NCI-H510A (cell line): ENCODE measurements at regions not wholly inside any gene's neighbourhood (a gene's known extent, or its start where the extent isn't known, plus 50 kb on each side); places are given as distances from the start of the nearest gene placed in this dataset.
"Not testable (repeated sequence)": the region's sequence is repeated elsewhere in the genome, so short reads cannot be mapped to it uniquely, and the experiment has no call there.

ENCODE experiments used
- DNase-seq: peaks from one replicate; lab custom pipeline; 2025; lab: John Stamatoyannopoulos, UW

DNA sequence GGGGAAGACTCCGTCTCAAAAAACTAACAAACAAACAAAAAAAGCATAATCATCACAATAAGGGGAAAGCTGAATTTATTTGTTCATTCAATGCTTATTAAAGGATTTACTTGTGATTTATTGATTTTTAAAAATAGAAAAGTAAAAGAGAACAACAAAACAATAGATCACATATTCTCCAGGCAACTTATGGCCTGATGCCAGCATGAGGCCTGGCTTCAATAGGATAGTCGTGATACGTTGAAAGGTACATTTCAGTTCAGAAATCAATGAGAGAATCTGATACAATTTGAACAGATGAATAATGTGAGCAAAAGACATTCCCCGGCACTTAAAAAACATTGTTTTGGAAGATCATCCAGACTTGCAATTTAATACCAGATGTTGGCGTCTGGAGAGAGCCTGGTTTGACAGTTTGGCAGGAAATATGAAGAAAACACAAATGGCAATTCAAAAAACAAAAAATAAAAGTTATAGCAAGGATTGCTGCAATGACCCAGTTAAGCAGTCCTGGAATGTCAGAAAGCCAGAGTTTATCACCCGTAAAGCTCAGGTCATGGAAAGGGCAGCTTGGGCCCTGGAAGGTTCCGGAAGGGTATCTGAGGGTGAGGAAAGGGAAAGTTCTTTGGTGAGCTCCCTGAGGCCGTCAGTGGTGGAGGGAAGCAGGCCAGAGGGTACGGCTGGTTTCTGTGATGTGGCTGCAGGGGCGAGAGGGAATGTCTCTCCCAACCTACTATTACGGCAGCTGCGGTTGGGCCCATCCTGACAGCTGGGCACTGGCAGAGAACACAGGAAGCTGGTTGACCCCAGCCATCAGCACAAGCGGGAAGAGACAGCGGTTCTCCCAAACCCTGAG is 230.2 kb upstream of the HES1 start:
- no peak for DNase-seq

DNA sequence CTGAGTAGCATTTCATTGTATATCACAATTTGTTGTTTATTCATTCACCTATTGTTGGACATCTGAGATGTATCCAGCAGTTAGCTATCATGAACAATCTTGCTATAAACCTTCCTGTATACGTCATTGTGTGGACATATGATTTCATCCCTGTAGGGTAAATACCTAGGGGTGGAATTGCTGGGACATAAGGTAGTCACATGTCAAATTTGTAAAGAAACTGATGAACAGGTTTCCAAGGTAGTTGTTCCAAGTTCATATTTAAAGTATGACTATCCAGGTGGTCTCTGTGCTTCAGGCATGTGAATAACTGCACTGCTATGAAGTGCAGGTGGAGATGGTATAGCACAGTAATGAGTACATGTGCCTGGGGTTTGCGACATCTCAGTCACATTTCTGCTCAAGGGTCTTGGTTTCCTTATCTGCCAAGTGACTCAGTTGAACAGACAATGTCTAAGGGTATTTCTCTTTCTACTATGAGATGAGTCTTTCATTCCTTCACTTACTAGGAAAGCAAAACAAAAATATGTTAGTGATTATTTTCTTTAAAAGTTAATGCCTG is 229.0 kb upstream of the HES1 start:
- no peak for DNase-seq

DNA sequence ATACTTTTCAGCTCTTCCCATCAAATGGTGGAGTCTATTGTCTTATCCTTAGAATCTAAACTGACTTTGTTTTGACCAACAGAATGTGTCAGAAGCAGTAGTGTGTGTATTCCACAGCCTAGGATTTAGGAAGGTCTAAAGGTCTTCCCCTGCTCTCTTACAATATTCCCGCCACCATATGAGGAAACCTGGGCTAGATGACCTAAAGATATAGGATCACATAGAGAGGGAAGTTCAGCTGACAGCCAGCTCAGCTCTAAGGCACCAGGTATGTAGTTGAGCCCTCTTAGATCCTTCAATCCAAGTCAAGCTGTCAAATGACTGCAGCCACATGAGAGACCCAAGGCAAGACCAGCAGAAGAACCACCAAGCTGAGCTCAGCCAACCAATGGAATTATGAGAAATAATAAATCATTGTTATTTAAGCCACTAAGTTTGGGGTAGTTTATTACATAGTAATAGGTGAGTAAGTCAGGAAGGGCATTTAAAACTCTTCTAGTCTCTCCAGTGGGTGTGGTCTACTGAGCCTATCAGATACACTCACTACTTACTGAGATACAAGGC is 227.7 kb upstream of the HES1 start:
- no peak for DNase-seq

DNA sequence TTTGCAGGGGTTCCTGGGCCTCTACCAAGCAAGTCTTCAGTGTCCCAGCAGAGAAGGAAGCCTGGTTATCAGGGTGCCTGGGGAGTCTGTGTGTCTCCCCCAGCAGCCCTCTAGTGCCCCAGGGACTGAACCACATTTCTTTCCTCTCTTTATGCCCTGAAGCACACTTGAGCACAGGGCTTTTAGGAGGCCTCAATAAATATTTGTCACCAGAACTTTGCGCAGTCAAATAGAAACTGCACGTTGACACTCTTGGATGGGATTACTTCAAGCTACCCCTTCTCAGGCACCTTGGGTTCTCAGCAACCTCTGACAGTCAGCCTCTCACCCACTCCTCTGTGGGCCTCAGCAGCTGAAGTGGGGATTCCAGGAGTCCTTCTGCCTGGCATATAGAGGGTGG is 226.6 kb upstream of the HES1 start:
- DNase-seq: no peak

DNA sequence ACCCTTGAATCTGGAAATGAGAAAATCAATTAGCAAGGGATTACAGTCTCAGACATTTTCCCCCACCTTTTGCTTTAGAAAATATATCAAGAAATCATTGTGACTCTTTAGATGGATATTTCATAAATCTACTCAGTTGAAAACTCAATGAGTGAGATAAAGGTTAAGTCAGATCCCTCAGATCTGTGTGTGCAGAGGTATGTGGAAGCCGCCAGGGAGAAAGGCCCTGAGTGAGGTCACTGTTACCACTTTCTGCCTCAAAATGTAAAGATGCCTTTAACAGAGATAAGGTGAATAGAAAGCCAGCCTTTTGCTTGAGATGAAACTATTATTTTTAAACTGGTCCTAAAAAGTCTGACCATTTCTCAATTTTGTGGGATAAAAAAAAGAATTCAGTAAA is 225.6 kb upstream of the HES1 start:
- no peak for DNase-seq

DNA sequence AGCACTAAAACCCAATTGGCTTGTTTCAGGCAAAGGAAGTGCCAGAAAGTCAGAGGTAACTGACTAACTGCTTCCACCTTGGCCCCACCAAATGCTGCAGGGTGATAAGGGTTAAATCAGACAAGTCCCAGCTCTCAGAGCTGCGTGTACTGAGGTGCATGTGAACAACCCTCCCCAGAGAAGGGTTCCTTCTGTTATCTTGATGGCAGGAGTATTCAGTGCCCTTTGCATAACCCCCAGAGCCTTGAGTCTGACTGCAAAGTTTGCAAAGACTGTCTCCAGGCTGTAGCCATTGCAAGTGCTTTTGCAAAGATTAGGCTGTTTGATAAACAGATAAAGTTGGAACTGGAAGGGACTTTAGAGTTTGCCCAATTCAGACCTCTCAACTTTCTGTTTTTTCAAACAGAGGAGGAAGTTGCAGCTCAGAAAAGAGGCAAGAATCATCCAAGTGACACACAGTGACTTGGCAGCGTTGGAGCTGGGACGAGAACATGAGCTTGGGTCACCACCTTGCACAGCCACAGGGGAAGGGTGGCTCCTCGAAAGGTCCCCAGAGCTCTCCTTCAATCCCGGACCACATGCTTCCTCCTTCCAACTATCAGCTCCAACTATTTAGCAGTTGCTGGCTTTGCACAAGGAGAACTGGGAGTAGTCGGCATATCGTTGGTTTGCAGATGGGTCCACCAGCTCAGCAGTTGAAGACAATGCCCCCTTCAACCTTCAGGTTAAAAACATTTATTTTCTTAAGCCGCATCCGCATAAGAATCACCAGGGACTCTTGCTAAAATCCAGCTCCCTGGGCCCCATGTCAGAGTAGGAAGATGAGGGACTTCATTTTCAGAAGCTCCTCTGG is 224.8 kb upstream of the HES1 start:
- no peak for DNase-seq

DNA sequence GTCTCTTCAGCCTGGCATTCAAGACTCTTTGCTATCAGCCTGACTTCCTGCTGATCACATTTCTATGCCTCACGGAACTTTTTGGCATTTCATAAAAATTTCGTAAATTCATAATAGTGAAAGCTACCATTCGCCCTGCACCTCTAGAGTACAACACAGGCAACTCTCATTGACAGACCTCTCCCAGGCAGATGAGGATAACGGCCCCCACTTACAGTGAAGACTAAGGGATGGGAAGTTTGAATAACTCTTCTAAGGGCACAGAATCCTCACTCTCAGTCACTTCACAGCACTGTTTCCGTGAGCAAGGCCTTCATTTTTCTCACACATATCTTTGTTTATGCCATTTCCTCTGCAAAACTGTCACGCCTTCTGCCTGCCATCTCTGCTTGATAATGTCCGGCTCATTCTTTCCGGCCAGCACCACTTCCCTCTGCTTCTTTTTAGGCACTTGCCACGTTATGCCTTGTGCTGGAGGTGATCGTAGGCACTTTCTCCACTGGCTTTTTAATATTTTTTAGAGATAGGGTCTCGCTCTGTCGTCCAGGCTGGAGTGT is 224.1 kb upstream of the HES1 start:
- DNase-seq: no peak

DNA sequence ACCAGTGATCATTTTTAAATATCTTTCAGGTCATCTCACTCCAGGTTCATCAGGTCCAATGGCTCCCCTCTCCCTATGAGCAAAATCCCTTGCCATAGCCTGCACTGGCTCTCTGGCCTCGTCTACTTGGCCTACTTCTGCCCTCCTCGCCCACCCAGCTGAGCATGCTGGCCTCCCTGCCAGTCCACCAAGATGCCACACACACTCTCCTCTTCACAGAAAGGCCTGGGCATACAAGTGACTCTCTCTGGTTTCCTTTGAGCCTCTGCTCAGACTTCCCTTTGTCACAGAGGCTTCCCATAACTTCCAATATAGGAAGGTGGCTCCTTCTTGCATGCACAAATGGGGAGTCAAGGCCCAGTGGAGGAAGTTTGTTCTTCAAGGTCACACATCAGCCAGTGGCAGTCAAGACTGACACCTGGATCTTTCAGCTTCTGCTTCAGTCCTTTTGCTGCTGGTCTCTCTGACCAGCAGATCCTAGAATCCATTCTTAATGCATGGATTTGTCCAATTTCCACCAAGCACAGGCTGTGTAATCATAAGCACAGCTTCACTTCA is 223.2 kb upstream of the HES1 start:
- no peak for DNase-seq

DNA sequence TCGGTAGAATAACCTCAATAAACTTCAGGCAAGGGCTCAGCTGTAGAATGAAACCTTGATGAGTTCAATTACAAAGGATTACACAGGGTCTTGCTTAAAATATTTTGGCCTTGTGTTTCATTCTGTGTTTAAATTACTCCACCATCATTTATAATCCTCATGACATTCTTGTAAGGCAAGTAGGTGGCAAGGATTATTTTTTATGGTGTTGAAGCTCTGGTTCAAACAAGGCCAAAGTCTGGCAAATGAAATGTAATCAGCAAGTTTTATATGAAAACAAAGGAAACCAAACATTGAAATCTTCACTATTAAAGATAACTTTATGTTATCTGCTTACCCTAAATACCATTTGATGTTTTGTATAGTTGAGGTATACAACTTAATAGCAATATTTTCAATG is 221.3 kb upstream of the HES1 start:
- no peak for DNase-seq

DNA sequence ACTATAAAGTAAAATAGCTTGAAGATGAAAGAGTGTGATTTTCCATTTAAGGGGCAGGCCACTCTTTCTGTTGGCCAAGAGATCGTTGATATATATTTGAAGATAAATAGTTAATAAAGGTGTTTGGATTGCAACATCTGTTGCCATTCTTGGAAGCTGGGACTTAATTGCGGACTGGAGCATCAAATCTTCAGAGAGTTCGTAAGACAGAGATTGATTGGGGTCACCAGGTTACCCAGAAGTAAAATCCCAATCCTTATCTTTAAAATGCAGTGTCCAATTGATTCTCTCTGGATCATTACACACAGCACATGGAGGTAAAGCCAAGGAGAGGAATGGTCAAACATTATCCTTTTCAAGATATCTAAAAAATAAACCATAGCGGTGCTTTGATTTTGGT is 220.8 kb upstream of the HES1 start:
- no peak for DNase-seq

DNA sequence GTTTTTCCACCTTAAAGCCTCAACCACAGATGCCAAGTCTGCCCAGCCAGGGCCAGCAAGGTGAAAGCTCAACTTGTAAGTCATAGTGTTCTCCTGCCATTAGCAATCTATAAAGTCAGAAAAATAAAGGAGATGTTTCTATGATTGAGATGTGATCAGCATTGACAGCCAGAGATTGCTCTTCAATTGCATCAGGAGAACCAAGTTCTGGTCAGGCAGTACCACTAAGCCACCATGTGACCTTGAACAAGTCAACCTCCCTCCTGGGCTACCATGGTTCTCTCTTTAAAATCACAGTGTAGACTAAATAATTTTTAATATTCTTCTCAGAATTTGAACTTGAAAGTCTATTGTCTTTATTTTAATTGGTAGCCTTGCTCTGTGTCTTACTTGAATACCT is 220.3 kb upstream of the HES1 start:
- no peak for DNase-seq

DNA sequence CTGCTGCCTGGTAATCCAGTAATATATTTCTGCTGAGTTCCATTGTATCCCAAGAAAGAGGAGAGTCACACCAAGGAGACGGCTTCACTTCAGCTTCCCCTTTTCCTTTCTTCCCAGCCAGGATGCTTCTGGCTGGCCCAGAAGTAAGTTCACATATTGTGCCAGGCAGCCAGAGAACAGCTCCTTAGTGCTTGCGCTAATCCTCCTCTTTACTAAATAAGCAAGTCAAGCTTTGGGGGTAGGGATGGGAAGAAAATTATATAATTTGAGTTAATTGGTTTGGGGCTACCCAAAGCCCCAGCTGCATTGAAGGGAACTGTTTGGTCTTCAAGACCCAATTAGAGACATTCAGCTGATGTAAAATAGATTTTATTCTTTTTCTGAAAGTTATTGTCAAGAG is 218.8 kb upstream of the HES1 start:
- DNase-seq: no peak

DNA sequence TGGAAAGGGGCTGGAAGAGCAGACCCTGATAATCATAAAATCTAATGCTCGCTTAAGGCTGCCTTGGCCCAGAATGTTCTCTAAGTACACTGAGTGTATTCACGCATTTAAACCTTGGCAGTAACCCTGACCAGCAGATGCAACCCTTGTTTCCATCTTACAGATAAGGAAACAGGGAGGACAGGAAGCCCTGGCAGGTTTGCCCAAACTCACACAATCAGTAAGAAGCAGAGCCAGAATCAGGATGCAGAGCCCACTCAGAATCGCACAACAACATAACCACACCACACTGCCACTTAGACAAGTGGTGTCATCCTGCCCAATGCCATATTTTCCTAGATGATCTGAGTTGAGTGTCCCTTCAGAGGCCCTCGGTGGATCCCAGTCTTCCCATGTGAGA is 214.5 kb upstream of the HES1 start:
- no peak for DNase-seq

DNA sequence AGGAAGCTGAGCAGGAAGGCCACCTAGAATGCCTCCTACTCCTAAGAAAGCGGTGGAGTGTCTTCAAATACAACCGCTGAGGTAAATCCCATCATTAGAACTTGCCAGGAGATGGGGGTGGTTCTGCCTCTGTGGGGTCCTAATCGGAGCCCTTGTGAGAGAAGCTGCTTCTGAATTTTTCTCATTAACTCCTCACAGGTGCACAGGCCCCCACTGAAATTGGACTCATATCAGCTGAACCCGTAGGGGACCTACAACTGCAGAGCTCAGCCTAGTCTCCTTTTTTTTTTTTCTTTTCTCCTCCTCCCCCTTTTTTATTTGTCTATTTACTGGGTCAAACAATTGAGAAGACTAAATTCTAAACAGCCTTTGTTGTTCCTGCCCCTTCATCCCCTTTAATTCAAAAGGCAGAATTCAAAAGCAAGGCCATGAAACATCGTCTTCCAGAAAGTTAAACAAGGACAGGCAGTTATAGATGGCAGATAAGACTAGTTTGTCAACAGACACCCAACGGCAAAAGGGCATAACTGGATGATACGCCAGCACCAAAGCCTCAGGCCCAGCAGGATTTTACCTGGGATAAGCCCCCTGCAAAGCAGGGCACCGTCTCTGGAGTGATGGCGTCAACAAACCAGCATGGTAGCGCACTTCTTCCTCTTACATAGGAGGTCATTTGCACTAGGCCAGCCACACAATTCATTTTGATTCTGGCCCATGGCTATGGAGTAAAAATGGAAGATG is 213.7 kb upstream of the HES1 start:
- no peak for DNase-seq

DNA sequence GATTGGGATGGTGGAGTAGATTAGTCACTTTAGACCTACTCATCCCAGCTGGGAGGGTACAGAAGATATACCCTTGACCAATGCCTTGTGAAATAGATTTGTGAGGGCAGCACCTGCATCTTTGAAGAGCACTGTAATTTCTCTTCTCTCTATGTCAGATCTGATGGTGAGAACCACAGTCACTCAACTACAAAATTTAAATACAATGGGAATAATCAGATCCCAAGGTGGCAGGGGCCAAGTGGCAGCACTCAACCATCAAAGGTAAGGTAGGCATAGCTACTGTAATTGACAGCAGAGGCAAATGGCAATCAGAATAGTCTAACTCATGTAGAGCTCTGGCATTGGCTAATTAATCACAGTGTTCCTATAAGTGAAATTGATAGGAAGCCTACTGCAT is 212.0 kb upstream of the HES1 start:
- not testable (repeated sequence) for DNase-seq

DNA sequence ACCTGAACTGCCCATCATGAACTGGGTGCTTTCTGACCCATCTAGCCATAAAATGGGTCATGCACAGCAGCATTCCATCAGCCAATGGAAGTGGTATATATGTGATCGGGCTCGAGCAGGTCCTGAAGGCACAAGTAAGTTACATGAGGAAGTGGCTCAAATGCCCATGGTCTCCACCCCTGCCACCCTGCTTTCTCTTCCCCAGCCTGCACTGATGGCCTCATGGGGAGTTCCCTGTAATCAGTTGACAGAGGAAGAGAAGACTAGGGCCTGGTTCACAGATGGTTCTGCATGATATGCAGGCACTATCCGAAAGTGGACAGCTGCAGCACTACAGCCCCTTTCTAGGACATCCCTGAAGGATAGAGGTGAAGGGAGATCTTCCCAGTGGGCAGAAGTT is 209.9 kb upstream of the HES1 start:
- not testable (repeated sequence) for DNase-seq

DNA sequence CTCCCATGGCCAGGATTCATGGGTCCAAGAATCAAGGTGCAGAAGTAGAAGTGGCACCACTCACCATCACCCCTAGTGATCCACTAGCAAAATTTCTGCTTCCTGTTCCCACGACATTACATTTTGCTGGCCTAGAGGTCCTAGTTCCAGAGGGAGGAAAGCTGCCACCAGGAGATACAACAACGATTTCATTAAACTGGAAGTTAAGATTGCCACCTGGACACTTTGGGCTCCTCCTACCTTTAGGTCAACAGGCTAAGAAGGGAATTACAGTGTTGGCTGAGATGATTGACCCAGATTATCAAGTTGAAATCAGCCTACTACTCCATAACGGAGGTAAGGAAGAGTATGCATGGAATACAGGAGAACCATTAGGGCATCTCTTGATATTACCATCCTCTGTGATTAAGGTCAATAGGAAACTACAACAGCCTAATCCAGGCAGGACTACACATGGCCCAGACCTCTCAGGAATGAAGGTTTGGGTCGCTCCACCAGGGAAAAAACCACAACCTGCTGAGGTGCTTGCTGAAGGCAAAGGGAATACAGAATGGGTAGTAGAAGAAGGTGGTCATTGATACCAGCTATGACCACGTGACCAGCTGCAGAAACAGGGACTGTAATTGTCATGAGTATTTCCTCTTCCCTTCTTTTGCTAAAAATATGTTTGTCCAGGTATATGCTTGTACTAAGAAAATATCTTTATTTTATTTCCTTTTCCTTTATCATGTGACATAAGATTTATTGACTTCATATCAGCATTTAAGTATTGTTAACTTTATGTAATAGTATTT is 208.3 kb upstream of the HES1 start:
- not testable (repeated sequence) for DNase-seq

DNA sequence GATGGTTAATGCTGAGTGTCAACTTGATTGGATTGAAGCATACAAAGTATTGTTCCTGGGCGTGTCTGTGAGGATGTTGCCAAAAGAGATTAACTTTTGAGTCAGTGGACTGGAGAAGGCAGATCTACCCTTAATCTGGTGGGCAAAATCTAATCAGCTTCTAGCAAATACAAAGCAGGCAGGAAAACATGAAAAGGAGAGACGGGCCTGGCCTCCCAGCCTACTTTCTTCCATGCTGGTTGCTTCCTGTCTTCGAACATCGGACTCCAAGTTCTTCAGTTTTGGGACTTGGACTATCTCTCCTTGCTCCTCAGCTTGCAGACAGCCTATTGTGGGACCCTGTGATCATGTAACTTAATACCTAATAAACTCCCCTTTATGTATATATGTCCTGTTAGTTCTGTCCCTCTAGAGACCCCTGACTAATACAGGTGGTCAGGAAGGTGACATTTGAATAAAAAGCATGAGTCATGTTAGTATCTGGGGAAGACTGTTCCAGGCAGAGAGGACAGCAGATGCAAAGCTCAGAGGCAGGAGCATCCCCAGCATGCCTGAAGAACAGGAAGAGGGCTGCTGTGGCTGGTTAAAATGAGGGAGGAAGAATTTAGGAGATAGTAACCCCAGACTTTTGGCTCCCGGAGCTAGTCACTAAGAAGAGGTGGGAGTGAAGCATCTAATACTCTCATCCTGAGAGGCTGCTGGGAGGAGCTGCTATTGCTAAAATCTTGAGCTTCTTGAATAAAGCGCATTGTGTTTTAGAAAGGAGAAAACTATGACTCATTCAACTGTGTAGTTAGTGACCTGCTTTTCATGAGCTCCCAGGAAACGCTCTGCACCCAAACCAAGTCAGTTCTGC is 207.4 kb upstream of the HES1 start:
- no peak for DNase-seq

DNA sequence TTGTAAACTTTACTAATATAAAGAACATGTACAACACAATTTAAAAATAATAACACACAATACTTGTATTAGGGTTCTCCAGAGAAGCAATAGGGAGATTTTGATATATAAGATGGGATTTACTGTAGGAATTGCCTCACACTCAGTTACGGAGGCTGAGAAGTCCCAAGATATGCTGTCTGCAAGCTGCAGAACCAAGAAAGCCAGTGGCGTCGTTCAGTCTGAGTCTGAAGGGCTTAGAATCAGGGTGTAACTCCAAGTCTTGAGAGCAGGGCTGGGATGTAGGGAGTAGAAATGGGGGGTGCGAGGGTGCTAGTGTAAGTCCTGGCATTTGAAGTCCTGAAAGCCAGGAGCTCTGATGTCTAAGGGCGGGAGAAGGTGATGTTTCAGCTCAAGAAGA is 206.6 kb upstream of the HES1 start:
- DNase-seq: no peak
